Neural cell (in vitro differentiated cells): ENCODE measurements at regions not wholly inside any gene's neighbourhood (a gene's known extent, or its start where the extent isn't known, plus 50 kb on each side); places are given as distances from the start of the nearest gene placed in this dataset.

Experiments used
- H2AFZ ChIP-seq: fragments of 200-600, 300-800 bp; sonication (generic), shearing (Covaris generic); 2 replicates; pipeline ENCODE4 v1.6.0; 2014; ENCODE audit warnings: low read depth, mild to moderate bottlenecking, antibody characterized with exemption, low read length, moderate library complexity
- H3F3A ChIP-seq: fragments of 200-600 bp; shearing (Covaris generic); 2 replicates; pipeline ENCODE4 v1.6.1; 2016; ENCODE audit warnings: mild to moderate bottlenecking, moderate library complexity, mixed read lengths, antibody characterized with exemption, low read length; ENCODE audit not compliant: insufficient read depth, poor library complexity, severe bottlenecking
- H3K27ac ChIP-seq: fragments of 200-600, 300-800 bp; sonication (generic), shearing (Covaris generic); 2 replicates; pipeline ENCODE4 v1.5.1; 2014; ENCODE audit warnings: mild to moderate bottlenecking, low read length, moderate library complexity
- H3K27me3 ChIP-seq: fragments of 300-800, 200-600 bp; sonication (generic), shearing (Covaris generic); 2 replicates; pipeline ENCODE4 v1.6.0; 2014; ENCODE audit warnings: mild to moderate bottlenecking, low read depth, low read length, moderate library complexity; ENCODE audit not compliant: insufficient read depth
- H3K36me3 ChIP-seq: fragments of 300-800, 200-600 bp; sonication (generic), shearing (Covaris generic); 2 replicates; pipeline ENCODE4 v1.5.1; 2014; ENCODE audit warnings: mild to moderate bottlenecking, antibody characterized with exemption, low read length, moderate library complexity; ENCODE audit not compliant: insufficient read depth
- H3K4me2 ChIP-seq: fragments of 300-800, 200-600 bp; sonication (generic), shearing (Covaris generic); 2 replicates; pipeline ENCODE4 v1.6.0; 2014; ENCODE audit warnings: mild to moderate bottlenecking, low read length
- H3K4me3 ChIP-seq: fragments of 300-800, 200-600 bp; sonication (generic), shearing (Covaris generic); 2 replicates; pipeline ENCODE4 v1.5.1; 2014; ENCODE audit warnings: mild to moderate bottlenecking, low read length, moderate library complexity
- H3K79me2 ChIP-seq: fragments of 200-600 bp; shearing (Covaris generic); replicated peaks from 2 replicates; pipeline ENCODE4 v1.6.0; 2014; ENCODE audit warnings: mild to moderate bottlenecking, low read length, moderate library complexity; ENCODE audit not compliant: insufficient read depth
- H3K9ac ChIP-seq: fragments of 300-800, 200-600 bp; sonication (generic), shearing (Covaris generic); 2 replicates; pipeline ENCODE4 v1.6.1; 2016; ENCODE audit warnings: mild to moderate bottlenecking, low read length, mixed read lengths
- H3K9me2 ChIP-seq: fragments of 200-600 bp; shearing (Covaris generic); 2 replicates; pipeline ENCODE4 v1.6.1; 2016; ENCODE audit warnings: mild to moderate bottlenecking, low read length, mixed read lengths; ENCODE audit not compliant: insufficient read depth
- H3K9me3 ChIP-seq: fragments of 200-600, 300-800 bp; sonication (generic), shearing (Covaris generic); 2 replicates; pipeline ENCODE4 v1.6.1; 2016; ENCODE audit warnings: mild to moderate bottlenecking, mixed run types, low read length, moderate library complexity, mixed read lengths
- H4K20me1 ChIP-seq: fragments of 200-600 bp; shearing (Covaris generic); 2 replicates; pipeline ENCODE4 v1.6.1; 2016; ENCODE audit warnings: mild to moderate bottlenecking, mixed run types; ENCODE audit not compliant: insufficient read depth
- EP300 ChIP-seq: fragments of 450-650 bp; conservative IDR thresholded peaks from 2 replicates; pipeline ENCODE4 v1.6.1; 2014; ENCODE audit warnings: antibody characterized with exemption, mild to moderate bottlenecking, moderate library complexity; ENCODE audit not compliant: poor library complexity, severe bottlenecking
- EZH2 ChIP-seq: fragments of 200-600, 300-800 bp; shearing (Covaris generic), sonication (generic); IDR thresholded peaks from 2 replicates; pipeline ENCODE4 v1.6.1; 2014; ENCODE audit warnings: antibody characterized with exemption, low read length, borderline replicate concordance, mild to moderate bottlenecking; ENCODE audit not compliant: insufficient read depth, poor library complexity, severe bottlenecking
- MXI1 ChIP-seq: fragments of 450-650 bp; conservative IDR thresholded peaks from 2 replicates; pipeline ENCODE4 v1.6.1; 2014; ENCODE audit warnings: antibody characterized with exemption, mild to moderate bottlenecking; ENCODE audit not compliant: poor library complexity, severe bottlenecking
- POLR2AphosphoS5 ChIP-seq: IDR thresholded peaks from 2 replicates; pipeline ENCODE4 v1.6.1; 2012
- RAD21 ChIP-seq: fragments of 450-650 bp; conservative IDR thresholded peaks from 2 replicates; pipeline ENCODE4 v1.6.1; 2014; ENCODE audit warnings: antibody characterized with exemption, mild to moderate bottlenecking, moderate library complexity
- REST ChIP-seq: IDR thresholded peaks from 2 replicates; pipeline ENCODE4 v1.6.1; 2012; ENCODE audit warnings: borderline replicate concordance
- SMC3 ChIP-seq: fragments of 450-650 bp; conservative IDR thresholded peaks from 2 replicates; pipeline ENCODE4 v1.6.1; 2014; ENCODE audit warnings: antibody characterized with exemption, mild to moderate bottlenecking, moderate library complexity; ENCODE audit not compliant: poor library complexity
- TAF1 ChIP-seq: IDR thresholded peaks from 2 replicates; pipeline ENCODE4 v1.6.1; 2012; ENCODE audit warnings: low read depth
- TF ChIP-seq, protein P1 (sequence below): fragments of 450-650 bp; IDR thresholded peaks from 2 replicates; pipeline ENCODE4 v1.5.1; 2014; ENCODE audit warnings: antibody characterized with exemption, mild to moderate bottlenecking, moderate library complexity; ENCODE audit not compliant: poor library complexity, severe bottlenecking

GRCh38 chr4:157674699-157675098 is 454.2 kb downstream of the GRIA2 start:
- Histone ChIP-seq H3K9ac (no peak overlapping the region), H3K27ac (no peak overlapping the region), H4K20me1 (no peaks in the 10 kb centered on the region), H3K9me2 (no peaks in the 10 kb centered on the region), H3K9me3 (no peaks in the 10 kb centered on the region), H3K4me2 (no peak overlapping the region), H3K36me3 (no peaks in the 10 kb centered on the region), H3K79me2 (no peaks in the 10 kb centered on the region), H3F3A (no peaks in the 10 kb centered on the region), H2AFZ (no peak overlapping the region), H3K4me3 (no peak overlapping the region), H3K27me3 (no peaks in the 10 kb centered on the region)
- TF ChIP-seq TAF1 (no peak), EP300 (no peak), RAD21 (no peak), MXI1 (no peak), SMC3 (no peak), EZH2 (no peak)
- TF ChIP-seq, protein P1, sequence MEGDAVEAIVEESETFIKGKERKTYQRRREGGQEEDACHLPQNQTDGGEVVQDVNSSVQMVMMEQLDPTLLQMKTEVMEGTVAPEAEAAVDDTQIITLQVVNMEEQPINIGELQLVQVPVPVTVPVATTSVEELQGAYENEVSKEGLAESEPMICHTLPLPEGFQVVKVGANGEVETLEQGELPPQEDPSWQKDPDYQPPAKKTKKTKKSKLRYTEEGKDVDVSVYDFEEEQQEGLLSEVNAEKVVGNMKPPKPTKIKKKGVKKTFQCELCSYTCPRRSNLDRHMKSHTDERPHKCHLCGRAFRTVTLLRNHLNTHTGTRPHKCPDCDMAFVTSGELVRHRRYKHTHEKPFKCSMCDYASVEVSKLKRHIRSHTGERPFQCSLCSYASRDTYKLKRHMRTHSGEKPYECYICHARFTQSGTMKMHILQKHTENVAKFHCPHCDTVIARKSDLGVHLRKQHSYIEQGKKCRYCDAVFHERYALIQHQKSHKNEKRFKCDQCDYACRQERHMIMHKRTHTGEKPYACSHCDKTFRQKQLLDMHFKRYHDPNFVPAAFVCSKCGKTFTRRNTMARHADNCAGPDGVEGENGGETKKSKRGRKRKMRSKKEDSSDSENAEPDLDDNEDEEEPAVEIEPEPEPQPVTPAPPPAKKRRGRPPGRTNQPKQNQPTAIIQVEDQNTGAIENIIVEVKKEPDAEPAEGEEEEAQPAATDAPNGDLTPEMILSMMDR = no peak

DNA sequence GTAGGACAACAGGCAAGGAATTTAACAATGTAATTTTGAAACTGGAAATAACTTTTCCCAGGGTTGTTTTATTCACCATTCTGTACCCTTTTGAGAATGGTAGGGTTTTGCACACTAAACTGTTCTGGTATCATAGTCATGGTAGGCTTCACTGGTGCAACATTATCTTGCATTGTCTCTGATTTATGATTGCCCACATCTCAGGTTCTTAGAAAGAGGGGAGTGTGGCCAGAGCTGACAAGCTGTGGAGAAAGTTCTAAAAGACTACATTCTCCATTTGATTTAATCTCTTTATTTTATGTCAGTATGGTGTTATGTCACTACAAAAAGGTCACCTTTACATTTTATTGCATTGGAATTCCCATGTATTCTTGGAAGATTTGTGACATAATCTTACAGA is 447.3 kb downstream of the GRIA2 start:
- Histone ChIP-seq H3K9me2 (no peaks in the 10 kb centered on the region), H3K9ac (no peak overlapping the region), H2AFZ (no peak overlapping the region), H3K36me3 (no peaks in the 10 kb centered on the region), H3K9me3 (no peaks in the 10 kb centered on the region), H4K20me1 (no peaks in the 10 kb centered on the region), H3F3A (no peaks in the 10 kb centered on the region), H3K4me3 (no peak overlapping the region), H3K27me3 (no peaks in the 10 kb centered on the region), H3K79me2 (no peaks in the 10 kb centered on the region), H3K4me2 (no peak overlapping the region), H3K27ac (no peak overlapping the region)
- TF ChIP-seq SMC3 (no peak), RAD21 (no peak), TAF1 (no peak), REST (no peak), MXI1 (no peak), EP300 (no peak), POLR2AphosphoS5 (no peak), EZH2 (no peak)
- TF ChIP-seq, protein P1 = no peak
